ENCODE measurements at regions not wholly inside any gene's neighbourhood (a gene's known extent, or its start where the extent isn't known, plus 50 kb on each side); places are given as distances from the start of the nearest gene placed in this dataset.

DNA sequence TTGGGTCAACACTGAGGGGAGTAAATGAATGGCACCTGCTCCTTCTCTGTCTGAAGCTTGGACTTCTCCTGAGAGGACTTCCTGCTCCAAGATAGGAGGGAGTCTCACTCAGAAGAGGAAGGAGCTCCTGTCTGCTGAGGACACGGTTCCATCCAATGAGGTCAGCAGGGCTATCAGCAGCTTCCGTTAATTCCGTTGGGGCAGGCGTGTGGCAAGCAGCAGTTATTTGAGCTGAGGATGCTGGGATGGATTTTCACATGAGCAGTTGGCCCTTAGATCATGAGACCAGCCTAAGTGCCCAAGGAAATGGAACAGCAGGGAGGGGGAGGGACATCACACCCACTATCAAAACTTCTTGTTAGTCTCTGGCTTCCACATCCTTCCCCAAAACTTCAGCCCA lies 159.0 kb upstream of the PZP start:
- Histone ChIP-seq H3K79me2 (ENCODE audit: insufficient read depth, low read length) (no peaks in the 10 kb centered on the region), H4K20me1 (ENCODE audit: insufficient read depth) (no peaks in the 10 kb centered on the region), H2AFZ (ENCODE audit: low read depth, low read length, poor library complexity, severe bottlenecking) (no peak overlapping the region), H3K27ac (ENCODE audit: low read depth, low read length) (no peak overlapping the region), H3K36me3 (ENCODE audit: control insufficient read depth in 1 of 2, insufficient read depth in 2 of 2, low read length in 2 of 2) (no peaks in the 10 kb centered on the region), H3K9me2 (ENCODE audit: insufficient read depth) (no peaks in the 10 kb centered on the region), H3K4me2 (ENCODE audit: low read length) (no peak overlapping the region), H3K4me3 (replicated peaks in 1 of 2; ENCODE audit: low read depth in 1 of 2, low read length in 2 of 2) (no peak overlapping the region), H3K9ac (ENCODE audit: low read length) (no peak overlapping the region), H3K9me3 (ENCODE audit: control insufficient read depth in 1 of 2, insufficient read depth in 1 of 2, low read depth in 1 of 2, low read length in 2 of 2) (no peaks in the 10 kb centered on the region), H3K4me1 (ENCODE audit: control insufficient read depth in 1 of 2, insufficient read depth in 2 of 2, low read length in 2 of 2) (peaks cover 0 to 7% of the 10 kb centered on the region in 2 experiments; a peak in 2 of 4 replicates), H3K27me3 (ENCODE audit: insufficient read depth, low read length) (no peaks in the 10 kb centered on the region)
- RAD21 ChIA-PET (ENCODE audit: low non-redundant PET in 1 of 2, low total read pairs in 2 of 2, uncharacterized antibody in 2 of 2, unreplicated experiment in 2 of 2), result no interaction called here
- POLR2A ChIA-PET, result no interaction called here
- BruUV-seq (replicated peaks), result no TSS peak
- CTCF ChIA-PET, result no interaction called here
- intact Hi-C loops (cut with micrococcal nuclease), result no loop called here
- no peak for DNase-seq (ENCODE audit: low read depth, low spot score)
- no peak for ATAC-seq
- TF ChIP-seq ELF1 (IDR thresholded peaks at IDR 0.05; ENCODE audit: borderline replicate concordance, low read depth) (no peak), SIN3A (IDR thresholded peaks at IDR 0.05; ENCODE audit: low read depth) (no peak), EZH2 (IDR thresholded peaks at IDR 0.05) (no peak), SP1 (IDR thresholded peaks at IDR 0.05; ENCODE audit: low read depth) (no peak), POLR2A (IDR thresholded peaks at IDR 0.05; ENCODE audit: borderline replicate concordance, extremely low read depth, insufficient read depth, insufficient read length) (no peak), POLR2AphosphoS5 (IDR thresholded peaks at IDR 0.05; ENCODE audit: low read depth, low read length) (no peak), RAD21 (IDR thresholded peaks at IDR 0.05; ENCODE audit: low read depth) (no peak), TCF7L2 (IDR thresholded peaks at IDR 0.05; ENCODE audit: borderline replicate concordance, extremely low read depth, insufficient read depth, insufficient read length) (no peak), YY1 (IDR thresholded peaks at IDR 0.05; ENCODE audit: extremely low read depth, insufficient replicate concordance, low read depth, low read length) (no peak), EZH2phosphoT487 (IDR thresholded peaks at IDR 0.05; ENCODE audit: borderline replicate concordance) (no peak), CEBPB (IDR thresholded peaks at IDR 0.05; ENCODE audit: low read depth) (no peak)
- TF ChIP-seq, protein P1, sequence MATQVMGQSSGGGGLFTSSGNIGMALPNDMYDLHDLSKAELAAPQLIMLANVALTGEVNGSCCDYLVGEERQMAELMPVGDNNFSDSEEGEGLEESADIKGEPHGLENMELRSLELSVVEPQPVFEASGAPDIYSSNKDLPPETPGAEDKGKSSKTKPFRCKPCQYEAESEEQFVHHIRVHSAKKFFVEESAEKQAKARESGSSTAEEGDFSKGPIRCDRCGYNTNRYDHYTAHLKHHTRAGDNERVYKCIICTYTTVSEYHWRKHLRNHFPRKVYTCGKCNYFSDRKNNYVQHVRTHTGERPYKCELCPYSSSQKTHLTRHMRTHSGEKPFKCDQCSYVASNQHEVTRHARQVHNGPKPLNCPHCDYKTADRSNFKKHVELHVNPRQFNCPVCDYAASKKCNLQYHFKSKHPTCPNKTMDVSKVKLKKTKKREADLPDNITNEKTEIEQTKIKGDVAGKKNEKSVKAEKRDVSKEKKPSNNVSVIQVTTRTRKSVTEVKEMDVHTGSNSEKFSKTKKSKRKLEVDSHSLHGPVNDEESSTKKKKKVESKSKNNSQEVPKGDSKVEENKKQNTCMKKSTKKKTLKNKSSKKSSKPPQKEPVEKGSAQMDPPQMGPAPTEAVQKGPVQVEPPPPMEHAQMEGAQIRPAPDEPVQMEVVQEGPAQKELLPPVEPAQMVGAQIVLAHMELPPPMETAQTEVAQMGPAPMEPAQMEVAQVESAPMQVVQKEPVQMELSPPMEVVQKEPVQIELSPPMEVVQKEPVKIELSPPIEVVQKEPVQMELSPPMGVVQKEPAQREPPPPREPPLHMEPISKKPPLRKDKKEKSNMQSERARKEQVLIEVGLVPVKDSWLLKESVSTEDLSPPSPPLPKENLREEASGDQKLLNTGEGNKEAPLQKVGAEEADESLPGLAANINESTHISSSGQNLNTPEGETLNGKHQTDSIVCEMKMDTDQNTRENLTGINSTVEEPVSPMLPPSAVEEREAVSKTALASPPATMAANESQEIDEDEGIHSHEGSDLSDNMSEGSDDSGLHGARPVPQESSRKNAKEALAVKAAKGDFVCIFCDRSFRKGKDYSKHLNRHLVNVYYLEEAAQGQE (IDR thresholded peaks at IDR 0.05; ENCODE audit: low read depth), result no peak

Data from HCT116 (cell line).